Inflammatory macrophage treated with lipopolysaccharide for 4 hours (primary cell): ENCODE measurements at regions not wholly inside any gene's neighbourhood (a gene's known extent, or its start where the extent isn't known, plus 50 kb on each side); places are given as distances from the start of the nearest gene placed in this dataset.
"Not testable (repeated sequence)": the region's sequence is repeated elsewhere in the genome, so short reads cannot be mapped to it uniquely, and the experiment has no call there.

Source experiments
- DNase-seq: peaks from one replicate; pipeline ENCODE4 v3.0.0-alpha.2; 2020

- no peak for DNase-seq
Observed at GRCh38 chr1:118828038-118828437, 160.1 kb downstream of the TBX15 start.

GRCh38 chr1:118827636-118828035 is 160.5 kb downstream of the TBX15 start:
- DNase-seq, result no peak

GRCh38 chr1:118827207-118827606 is 160.9 kb downstream of the TBX15 start:
- DNase-seq, result no peak

- no peak for DNase-seq
Observed at GRCh38 chr1:118826669-118827068, 161.5 kb downstream of the TBX15 start.

- DNase-seq, result no peak
Observed at GRCh38 chr1:118825619-118826018, 162.5 kb downstream of the TBX15 start.

- no peak for DNase-seq
Observed at GRCh38 chr1:118821801-118822200, 166.3 kb downstream of the TBX15 start.

- no peak for DNase-seq
Observed at GRCh38 chr1:118820864-118821263, 167.3 kb downstream of the TBX15 start.

GRCh38 chr1:118815909-118816308 is 172.2 kb downstream of the TBX15 start:
- DNase-seq, result no peak

- DNase-seq, result no peak
Observed at GRCh38 chr1:118812555-118812954, 175.6 kb downstream of the TBX15 start.

GRCh38 chr1:118811156-118811555 is 177.0 kb downstream of the TBX15 start:
- no peak for DNase-seq

- DNase-seq, result no peak
Observed at GRCh38 chr1:118809586-118809985, 178.6 kb downstream of the TBX15 start.

- DNase-seq, result not testable (repeated sequence)
Observed at GRCh38 chr1:118803128-118803527, 185.0 kb downstream of the TBX15 start.

- DNase-seq, result no peak
Observed at GRCh38 chr1:118791094-118791691, 196.9 kb downstream of the TBX15 start.

- DNase-seq, result no peak
Observed at GRCh38 chr1:118788463-118788862, 199.7 kb downstream of the TBX15 start.

GRCh38 chr1:118786454-118787155 is 201.5 kb downstream of the TBX15 start:
- no peak for DNase-seq

- DNase-seq, result no peak
Observed at GRCh38 chr1:118785246-118785645, 202.9 kb downstream of the TBX15 start.

GRCh38 chr1:118783095-118783758 is 204.9 kb downstream of the TBX15 start:
- DNase-seq, result no peak

GRCh38 chr1:118773656-118774055 is 214.5 kb downstream of the TBX15 start:
- no peak for DNase-seq

GRCh38 chr1:118767971-118768370 is 220.2 kb downstream of the TBX15 start:
- DNase-seq, result no peak

- DNase-seq, result no peak
Observed at GRCh38 chr1:118753976-118754375, 234.2 kb downstream of the TBX15 start.

GRCh38 chr1:118751166-118751565 is 237.0 kb downstream of the TBX15 start:
- DNase-seq, result no peak

- DNase-seq, result no peak
Observed at GRCh38 chr1:118744420-118744819, 243.7 kb downstream of the TBX15 start.

- no peak for DNase-seq
Observed at GRCh38 chr1:118739501-118739900, 248.6 kb downstream of the TBX15 start.

- DNase-seq, result no peak
Observed at GRCh38 chr1:118736322-118736721, 251.8 kb downstream of the TBX15 start.
